Left colon (tissue), 2 donors: ENCODE measurements at regions not wholly inside any gene's neighbourhood (a gene's known extent, or its start where the extent isn't known, plus 50 kb on each side); places are given as distances from the start of the nearest gene placed in this dataset.
"Not testable (repeated sequence)": the region's sequence is repeated elsewhere in the genome, so short reads cannot be mapped to it uniquely, and the experiment has no call there.

ENCODE experiments used
- ATAC-seq: fragments of 200-7000 bp; cut with Tn5 transposase; one replicate; pipeline ENCODE4 v1.9.1; 2020; ENCODE audit warnings: mild to moderate bottlenecking, moderate library complexity
- DNase-seq, 2 donors: peaks; one replicate each; pipeline ENCODE4 v3.0.0-alpha.2; 2020
- intact Hi-C, 2 donors: fragments of 100-400 bp; cut with DNase I in 1 of 2; cut with micrococcal nuclease in 1 of 2; formaldehyde crosslinking; loops; one replicate each; pipeline versions ENCODE4 v1.11.2 to v1.14.0; 2022; cut with DNase I, micrococcal nuclease
- donor health status: DM: no; HTN: no; CAD: no.
- donor health status: DM: yes; HTN: yes; CAD: no.

DNA sequence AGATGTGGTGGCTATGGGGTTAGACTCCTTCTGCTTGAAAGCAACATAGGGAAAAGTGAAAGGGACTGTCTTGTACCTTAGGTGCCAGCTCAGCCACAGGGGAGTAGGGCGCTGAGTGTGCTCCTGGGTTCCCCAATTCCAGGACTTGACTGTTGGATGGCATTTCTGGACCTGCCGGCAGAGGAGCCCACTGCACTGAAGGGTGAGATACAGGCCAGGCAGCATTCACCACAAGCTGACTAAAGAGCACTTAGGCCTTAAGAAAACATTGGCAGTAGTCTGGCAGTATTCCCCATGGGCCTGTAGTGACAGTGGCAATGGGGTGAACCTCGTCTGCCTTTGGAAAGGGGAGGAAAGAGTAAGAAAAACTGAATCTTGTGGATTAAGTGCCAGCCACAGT, 67.1 kb upstream of the TMTC2 start:
- DNase-seq (no peak), ATAC-seq (no peak)
- intact Hi-C loops: no loop called here

DNA sequence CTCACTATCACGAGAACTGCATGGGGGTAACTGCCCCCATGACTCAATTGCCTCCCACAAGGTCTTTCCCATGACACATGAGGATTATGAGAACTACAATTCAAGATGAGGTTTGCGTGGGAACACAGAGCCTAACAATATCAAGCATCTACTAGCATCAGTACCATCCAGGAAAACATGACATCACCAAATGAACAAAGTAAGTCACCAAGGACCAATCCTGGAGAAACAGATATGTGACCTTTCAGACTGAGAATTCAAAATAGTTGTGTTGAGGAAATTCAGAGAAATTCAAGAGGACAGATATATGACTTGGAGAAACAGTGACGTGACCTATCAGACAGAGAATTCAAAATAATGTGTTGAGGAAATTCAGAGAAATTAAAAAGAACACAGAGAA, 65.8 kb upstream of the TMTC2 start:
- DNase-seq (no peak), ATAC-seq (no peak)
- intact Hi-C loops: no loop called here

DNA sequence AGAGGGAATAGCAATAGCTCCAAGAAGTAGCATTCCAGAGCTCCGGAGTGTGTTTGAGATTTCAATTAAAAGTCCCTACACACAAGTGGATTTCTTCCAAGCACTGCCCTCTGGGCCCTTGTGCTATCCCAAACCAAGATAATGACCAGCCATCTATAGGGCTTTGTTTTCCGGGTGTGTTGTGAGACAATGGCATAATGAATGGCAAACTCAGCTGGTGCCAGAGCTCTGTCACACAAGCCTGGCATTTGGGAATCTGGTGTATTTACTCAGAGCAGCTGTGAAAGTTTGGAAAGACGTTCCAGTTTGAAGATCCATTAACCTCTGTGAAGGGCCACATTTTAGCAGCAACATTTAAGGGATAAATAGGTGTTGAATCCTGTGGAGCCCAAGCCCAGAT, 61.2 kb upstream of the TMTC2 start:
- intact Hi-C loops: no loop called here
- ATAC-seq: no peak

DNA sequence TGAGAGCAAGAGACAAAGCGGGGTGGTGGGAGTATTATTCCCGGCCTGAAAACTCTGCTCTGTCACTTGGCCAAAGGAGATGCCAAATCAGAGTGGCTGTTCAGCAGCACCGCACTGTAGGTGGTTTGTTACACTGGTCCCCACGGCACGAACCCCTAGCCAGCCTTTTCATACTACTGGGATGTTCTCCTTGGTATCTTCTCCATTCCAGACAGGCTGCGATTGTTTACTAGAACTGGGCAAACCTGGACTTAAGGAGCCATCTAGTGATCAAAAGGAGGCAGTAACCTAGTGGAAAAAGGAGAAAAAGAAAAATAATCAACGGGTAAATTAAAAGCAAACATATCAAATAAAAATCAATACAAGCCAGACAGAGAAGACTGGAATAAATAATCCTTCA, 58.9 kb upstream of the TMTC2 start:
- ATAC-seq (peak; percentile 75), DNase-seq (no peak)
- intact Hi-C loops: no loop called here

More for the DNA sequence above, 61.2 kb upstream of the TMTC2 start:
- no peak for DNase-seq

DNA sequence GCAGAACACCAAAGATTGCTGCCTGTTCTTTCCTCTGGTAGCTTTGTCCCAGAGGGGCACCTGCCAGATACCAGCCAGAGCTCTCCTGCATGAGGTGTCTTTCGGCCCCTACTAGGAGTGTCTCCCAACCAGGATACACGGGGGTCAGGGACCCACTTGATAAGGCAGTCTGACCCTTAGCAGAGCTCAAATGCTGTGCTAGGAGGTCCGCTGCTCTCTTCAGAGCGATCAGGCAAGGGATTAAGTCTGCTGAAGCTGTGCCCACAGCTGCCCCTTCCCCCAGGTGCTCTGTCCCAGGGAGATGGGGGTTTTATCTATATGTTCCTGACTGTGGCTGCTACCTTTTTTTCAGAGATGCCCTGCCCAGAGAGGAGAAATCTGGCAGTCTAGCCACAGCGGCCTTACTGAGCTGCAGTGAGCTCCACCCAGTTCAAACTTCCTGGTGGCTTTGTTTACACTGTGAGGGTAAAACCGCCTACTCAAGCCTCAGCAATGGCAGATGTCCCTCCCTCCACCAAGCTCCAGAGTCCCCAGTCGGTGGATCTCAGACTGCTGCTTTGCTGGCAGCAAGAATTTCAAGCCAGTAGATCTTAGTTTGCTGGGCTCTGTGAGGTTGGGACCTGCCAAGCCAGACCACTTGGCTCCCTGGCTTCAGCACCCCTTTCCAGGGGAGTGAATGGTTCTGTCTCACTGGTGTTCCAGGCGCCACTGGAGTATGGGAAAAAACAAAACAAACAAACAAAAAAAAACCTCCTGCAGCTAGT, 52.0 kb upstream of the TMTC2 start:
- peak; percentile 62 to 74 for DNase-seq
- intact Hi-C loops: not testable (repeated sequence)
- ATAC-seq: peak; percentile 96

DNA sequence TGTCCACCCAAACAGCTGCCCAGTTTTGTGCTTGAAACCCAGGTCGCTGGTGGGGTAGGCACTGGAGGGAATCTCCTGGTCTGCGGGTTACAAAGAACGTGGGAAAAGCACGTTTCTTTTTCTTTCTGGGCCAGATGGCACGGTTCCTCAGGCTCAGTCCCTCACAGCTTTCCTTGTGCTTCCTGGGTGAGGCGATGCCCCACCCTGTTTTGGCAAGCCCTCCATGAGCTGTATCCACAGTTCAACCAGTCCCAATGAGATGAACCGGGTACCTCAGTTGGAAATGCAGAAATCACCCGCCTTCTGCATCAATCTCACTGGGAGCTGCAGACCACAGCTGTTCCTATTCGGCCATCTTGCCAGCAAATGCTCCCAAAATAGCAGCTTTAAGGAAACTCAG, 51.4 kb upstream of the TMTC2 start:
- DNase-seq: peak in 1 of 2 donors; percentile 18
- intact Hi-C loops: no loop called here
- peak; percentile 86 for ATAC-seq
